Rectal smooth muscle tissue (tissue), 1 donor: ENCODE measurements at regions not wholly inside any gene's neighbourhood (a gene's known extent, or its start where the extent isn't known, plus 50 kb on each side); places are given as distances from the start of the nearest gene placed in this dataset.

Experiments used
- H3K27ac ChIP-seq: one replicate; pipeline ENCODE4 v1.7.0; 2013; ENCODE audit warnings: low read depth, low read length, inconsistent platforms
- H3K27me3 ChIP-seq: one replicate; pipeline ENCODE4 v1.7.0; 2013; ENCODE audit warnings: low read length; ENCODE audit not compliant: control insufficient read depth, insufficient read depth
- H3K36me3 ChIP-seq: one replicate; pipeline ENCODE4 v1.7.0; 2013; ENCODE audit warnings: low read length; ENCODE audit not compliant: control insufficient read depth, insufficient read depth
- H3K4me1 ChIP-seq: one replicate; pipeline ENCODE4 v1.7.0; 2013; ENCODE audit warnings: low read length; ENCODE audit not compliant: control insufficient read depth, insufficient read depth
- H3K4me3 ChIP-seq: one replicate; pipeline ENCODE4 v1.7.0; 2013; ENCODE audit warnings: low read length
- H3K9ac ChIP-seq: one replicate; pipeline ENCODE4 v1.7.0; 2013; ENCODE audit warnings: low read length

DNA sequence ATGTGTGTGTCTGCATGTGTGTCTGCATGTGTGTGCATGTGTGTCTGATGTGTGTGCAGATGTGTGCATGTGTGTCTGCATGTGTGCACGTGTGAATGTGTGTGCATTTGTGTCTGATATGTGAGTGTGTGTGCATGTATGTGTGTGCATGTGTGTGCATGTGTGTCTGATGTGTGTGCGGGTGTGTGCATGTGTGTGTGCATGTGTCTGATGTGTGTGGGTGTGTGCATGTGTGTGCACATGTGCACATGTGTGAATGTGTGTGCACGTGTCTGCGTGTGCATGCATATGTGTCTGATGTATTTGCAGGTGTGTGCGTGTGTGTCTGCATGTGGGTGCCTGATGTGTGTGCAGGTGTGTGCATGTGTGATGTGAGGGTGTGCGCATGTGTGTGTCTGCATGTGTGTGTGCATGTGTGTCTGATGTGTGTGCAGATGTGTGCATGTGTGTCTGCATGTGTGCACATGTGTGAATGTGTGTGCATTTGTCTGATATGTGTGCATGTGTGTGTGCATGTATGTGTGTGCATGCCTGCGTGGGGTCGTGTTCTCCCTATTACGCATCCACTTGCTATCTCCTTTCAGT is 470.1 kb upstream of the HS6ST1 start:
- peaks cover 2% of the 10 kb centered on the region for H3K27me3 ChIP-seq
- no peaks in the 10 kb centered on the region for H3K36me3 ChIP-seq
- H3K4me3 ChIP-seq: no peak overlapping the region
- no peak overlapping the region for H3K27ac ChIP-seq
- H3K9ac ChIP-seq: no peak overlapping the region
- no peaks in the 10 kb centered on the region for H3K4me1 ChIP-seq

DNA sequence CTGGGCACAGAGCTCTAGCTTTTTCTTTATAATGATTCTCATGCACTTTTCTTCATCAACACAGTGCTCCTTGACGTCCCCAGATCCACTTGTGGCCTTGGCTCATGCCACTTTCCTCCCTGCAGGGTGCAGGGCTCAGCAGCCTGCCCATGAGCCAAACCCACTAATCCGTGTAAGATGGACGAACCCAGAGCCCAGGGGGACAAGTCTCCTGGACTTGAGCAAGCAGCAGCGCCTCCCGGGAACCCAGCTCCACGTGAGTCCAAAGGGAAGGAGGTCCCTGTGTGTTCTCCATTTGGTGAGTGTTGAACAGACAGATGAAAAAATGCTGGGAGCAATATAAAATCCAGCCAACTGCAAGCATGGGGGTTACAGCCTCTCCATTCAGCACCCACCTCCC is 470.6 kb upstream of the HS6ST1 start:
- Histone ChIP-seq H3K9ac (no peak overlapping the region), H3K27me3 (peaks cover 2% of the 10 kb centered on the region), H3K4me3 (no peak overlapping the region), H3K4me1 (no peaks in the 10 kb centered on the region), H3K36me3 (no peaks in the 10 kb centered on the region), H3K27ac (no peak overlapping the region)

DNA sequence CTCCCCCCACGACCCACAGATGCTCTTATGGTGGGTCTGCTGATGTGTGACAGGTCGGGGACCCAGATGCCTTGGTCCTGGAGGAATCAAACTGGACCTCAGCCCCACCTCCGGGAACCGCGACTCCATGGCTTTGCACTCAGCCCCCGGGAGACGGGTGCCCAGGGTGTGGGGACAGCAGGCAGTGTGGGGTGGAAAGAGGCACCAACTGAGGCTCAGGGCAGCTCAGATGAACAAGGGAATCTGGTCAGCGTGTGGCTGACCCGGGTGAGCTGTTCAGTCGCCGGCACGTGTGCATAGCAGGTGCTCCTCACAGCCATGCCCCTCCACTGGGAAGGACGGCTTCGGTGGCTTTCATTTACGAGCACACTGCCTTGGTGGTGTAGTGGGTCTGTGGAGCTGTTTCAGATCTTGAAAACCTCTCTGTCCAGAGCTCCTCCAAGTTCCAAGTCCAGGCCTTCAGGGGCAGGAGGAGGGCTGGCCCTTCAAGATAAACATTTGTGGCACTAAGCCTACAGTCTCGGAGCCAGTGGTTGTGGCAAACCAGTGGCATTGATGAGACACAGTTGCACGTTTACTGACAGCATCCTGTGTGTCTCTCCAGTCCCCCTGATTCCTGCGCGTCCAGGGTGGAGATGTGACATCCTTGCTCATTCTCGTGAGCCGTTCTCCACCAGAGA is 471.2 kb upstream of the HS6ST1 start:
- Histone ChIP-seq H3K27me3 (peaks cover 2% of the 10 kb centered on the region), H3K4me3 (no peak overlapping the region), H3K4me1 (no peaks in the 10 kb centered on the region), H3K9ac (no peak overlapping the region), H3K27ac (no peak overlapping the region), H3K36me3 (no peaks in the 10 kb centered on the region)

DNA sequence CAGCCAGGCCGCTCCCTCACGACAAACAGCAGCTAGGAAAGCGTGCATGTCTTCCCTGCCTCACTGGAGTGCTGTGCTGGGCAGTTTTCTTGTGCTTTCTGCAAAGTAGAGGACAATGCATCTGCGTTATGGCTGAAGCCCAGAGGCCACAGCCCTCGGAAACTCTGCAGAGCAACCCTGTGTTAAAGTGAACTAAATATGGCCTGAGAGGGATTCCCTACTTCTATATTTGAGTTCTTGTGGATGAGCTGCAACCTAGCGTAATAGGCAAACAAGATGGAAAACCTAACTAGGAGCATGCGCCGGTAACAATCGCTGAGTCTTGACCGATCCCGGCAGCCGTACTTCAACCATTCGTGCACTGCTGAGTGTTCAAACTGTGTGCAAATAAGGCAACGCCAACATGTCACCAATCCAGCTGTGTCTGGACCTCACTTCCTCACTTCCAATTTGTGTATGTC is 471.9 kb upstream of the HS6ST1 start:
- Histone ChIP-seq H3K4me1 (no peaks in the 10 kb centered on the region), H3K4me3 (no peak overlapping the region), H3K27me3 (peaks cover 2% of the 10 kb centered on the region), H3K36me3 (no peaks in the 10 kb centered on the region), H3K9ac (no peak overlapping the region), H3K27ac (no peak overlapping the region)

DNA sequence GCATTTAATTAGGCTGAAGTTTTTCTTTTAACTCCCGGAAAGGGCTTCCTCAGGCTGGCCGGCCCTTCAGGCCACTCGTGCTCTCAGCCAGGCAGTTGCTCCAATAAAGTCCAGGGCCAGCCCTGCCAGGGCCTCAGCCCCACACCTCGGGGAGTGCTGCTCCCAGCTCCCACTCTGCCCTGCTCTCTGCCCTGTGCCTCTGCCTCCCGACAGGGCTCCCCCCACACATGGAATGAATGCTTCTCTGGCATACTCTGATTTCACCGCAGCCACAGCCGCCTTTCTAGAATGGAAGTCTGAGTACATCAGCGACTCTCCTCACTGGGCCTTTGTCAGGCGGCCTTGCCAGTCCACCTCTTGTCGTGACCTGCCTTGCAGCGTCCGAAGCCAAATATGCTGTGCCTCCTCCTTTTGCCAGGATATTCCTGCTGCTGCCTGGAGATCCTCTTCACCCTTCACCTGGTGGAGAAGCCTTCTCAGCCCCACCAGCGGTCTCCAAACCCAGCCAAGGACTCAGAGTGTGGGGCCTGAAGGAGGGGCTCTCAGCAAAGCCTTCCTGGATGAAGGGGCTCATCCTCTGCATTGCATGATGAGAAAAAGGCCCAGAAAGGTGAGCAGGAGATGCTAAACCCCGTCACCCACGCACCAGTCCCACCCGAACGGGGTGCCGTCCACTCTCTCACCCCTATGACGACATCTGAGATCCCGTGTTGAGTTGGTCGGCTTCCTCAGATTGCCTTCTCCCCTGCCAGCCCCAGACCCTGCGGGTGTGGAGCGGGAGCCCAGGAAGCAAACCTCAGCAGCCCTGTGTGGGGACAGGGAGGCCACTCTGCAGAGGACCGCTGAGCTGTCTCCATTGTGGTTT is 472.7 kb upstream of the HS6ST1 start:
- H3K27ac ChIP-seq: no peak overlapping the region
- peaks cover 2% of the 10 kb centered on the region for H3K27me3 ChIP-seq
- H3K4me1 ChIP-seq: no peaks in the 10 kb centered on the region
- no peaks in the 10 kb centered on the region for H3K36me3 ChIP-seq
- no peak overlapping the region for H3K4me3 ChIP-seq
- H3K9ac ChIP-seq: no peak overlapping the region

DNA sequence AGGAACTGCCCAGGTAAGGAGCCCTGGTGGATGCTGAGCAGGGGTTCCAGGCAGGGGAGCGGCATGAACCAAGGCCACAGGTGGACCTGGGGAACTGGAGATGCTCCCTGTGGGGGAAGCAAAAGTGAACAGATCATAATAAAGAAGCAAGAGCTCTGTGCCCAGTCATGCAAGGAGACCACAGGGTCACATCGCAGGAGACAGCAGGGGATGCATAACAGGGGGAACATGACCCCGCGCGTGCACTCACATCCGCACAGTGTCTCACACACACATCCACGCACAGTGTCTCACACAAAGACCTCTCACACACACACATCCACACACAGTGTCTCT is 473.3 kb upstream of the HS6ST1 start:
- no peak overlapping the region for H3K4me3 ChIP-seq
- no peak overlapping the region for H3K27ac ChIP-seq
- no peaks in the 10 kb centered on the region for H3K4me1 ChIP-seq
- H3K9ac ChIP-seq: no peak overlapping the region
- peaks cover 2% of the 10 kb centered on the region for H3K27me3 ChIP-seq
- H3K36me3 ChIP-seq: no peaks in the 10 kb centered on the region

DNA sequence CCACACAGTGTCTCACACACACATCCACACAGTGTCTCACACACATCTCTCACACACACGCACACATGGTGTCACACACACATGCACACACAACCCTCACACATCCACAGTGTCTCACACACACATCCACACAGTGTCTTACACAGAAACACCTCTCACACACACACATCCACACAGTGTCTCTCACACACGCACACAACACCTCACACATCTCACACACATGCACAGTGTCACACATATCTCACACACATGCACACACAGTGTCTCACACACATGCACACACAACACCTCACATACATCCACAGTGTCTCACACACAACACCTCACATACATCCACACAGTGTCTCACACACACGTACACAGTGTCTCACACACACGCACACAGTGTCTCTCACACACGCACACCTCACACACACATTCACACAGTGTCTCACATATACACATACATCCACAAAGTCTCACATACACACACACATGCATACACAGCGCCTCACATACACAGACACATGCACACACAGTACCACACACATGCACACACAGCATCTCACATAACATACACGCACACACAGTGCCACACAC is 473.9 kb upstream of the HS6ST1 start:
- Histone ChIP-seq H3K27me3 (peaks cover 2% of the 10 kb centered on the region), H3K36me3 (no peaks in the 10 kb centered on the region), H3K9ac (no peak overlapping the region), H3K4me3 (no peak overlapping the region), H3K4me1 (no peaks in the 10 kb centered on the region), H3K27ac (no peak overlapping the region)

DNA sequence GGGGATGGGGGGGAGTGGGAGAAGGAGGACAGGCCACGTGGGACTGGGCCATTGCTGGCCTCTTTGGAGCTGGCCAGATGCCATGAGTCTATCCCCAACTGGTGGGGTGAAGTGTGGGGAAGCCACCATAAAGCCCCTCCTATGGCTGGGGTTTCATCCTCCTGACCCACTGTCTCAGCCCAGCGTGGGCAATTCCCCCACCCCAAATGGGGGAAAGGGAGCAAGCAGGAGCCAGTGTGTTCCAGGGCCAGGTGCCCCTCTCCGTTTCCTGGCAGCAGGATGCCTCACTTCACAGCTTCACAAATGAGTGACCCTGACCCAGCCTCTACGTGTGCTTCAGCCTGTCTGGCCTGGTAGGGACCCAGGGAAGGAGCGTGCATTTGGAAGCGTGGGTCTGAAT is 474.7 kb upstream of the HS6ST1 start:
- Histone ChIP-seq H3K4me1 (no peaks in the 10 kb centered on the region), H3K36me3 (no peaks in the 10 kb centered on the region), H3K27me3 (peaks cover 2% of the 10 kb centered on the region), H3K27ac (no peak overlapping the region), H3K9ac (no peak overlapping the region), H3K4me3 (no peak overlapping the region)

DNA sequence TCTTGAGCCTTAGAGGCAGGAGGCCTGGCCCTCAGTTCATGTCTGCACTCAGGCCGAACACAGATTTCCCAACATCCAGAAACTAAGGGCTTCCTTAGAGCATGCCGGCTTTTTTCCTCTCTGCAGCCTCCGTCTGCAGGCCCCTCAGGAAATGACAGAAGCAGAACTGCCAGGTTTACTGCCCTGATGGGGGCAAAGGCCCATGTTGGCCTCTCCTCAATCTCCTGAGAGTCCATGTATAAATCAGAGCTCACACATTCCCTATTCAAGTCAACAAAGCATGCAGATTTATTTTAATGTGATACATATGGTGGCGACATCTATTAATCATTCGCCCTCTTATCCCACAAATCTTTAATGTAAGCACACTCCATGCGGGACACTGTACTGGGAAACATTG is 475.6 kb upstream of the HS6ST1 start:
- H3K4me1 ChIP-seq: no peaks in the 10 kb centered on the region
- no peak overlapping the region for H3K27ac ChIP-seq
- H3K9ac ChIP-seq: no peak overlapping the region
- H3K36me3 ChIP-seq: no peaks in the 10 kb centered on the region
- H3K27me3 ChIP-seq: peaks cover 2% of the 10 kb centered on the region
- H3K4me3 ChIP-seq: no peak overlapping the region

DNA sequence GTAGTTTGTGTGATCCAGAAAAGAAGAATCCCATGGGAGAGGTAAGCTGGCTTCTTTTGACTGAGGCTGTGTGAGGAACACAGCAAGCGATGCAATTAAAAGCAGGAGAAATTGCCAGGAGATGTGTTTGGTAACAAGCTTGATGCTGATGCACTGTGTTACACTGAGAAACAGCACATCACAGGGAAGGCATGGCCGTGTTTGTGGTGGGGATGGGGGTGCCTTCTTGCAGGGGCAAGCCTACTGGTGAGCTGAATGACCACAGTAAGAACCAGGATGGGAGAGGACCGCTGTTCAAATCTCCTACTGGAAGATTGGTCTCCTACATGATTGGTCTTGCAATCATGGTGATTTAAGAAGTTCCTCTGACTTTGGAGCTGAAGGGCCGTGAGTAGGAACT is 477.7 kb upstream of the HS6ST1 start:
- no peaks in the 10 kb centered on the region for H3K27me3 ChIP-seq
- no peak overlapping the region for H3K27ac ChIP-seq
- H3K9ac ChIP-seq: no peak overlapping the region
- no peaks in the 10 kb centered on the region for H3K4me1 ChIP-seq
- no peak overlapping the region for H3K4me3 ChIP-seq
- H3K36me3 ChIP-seq: no peaks in the 10 kb centered on the region

DNA sequence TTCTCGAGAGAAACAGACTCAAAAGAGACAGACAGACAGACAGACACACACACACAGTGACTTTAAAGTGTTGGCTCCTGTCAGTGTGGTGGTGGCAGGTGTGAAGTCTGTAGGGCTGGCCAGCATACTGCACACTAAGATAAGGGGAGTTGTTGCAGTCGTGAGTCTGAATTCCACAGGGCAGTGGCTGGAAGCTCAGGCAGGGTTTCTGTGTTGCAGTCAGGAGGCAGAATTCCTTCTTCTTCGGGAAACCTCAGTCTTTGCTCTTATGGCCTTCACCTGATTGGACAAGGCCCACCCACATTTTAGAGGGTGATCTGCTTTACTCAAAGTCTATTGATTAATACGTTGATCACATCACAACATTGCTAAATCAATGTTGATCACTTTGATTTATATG is 478.4 kb upstream of the HS6ST1 start:
- H3K27ac ChIP-seq: no peak overlapping the region
- no peak overlapping the region for H3K9ac ChIP-seq
- no peaks in the 10 kb centered on the region for H3K27me3 ChIP-seq
- H3K36me3 ChIP-seq: no peaks in the 10 kb centered on the region
- no peak overlapping the region for H3K4me3 ChIP-seq
- H3K4me1 ChIP-seq: no peaks in the 10 kb centered on the region

DNA sequence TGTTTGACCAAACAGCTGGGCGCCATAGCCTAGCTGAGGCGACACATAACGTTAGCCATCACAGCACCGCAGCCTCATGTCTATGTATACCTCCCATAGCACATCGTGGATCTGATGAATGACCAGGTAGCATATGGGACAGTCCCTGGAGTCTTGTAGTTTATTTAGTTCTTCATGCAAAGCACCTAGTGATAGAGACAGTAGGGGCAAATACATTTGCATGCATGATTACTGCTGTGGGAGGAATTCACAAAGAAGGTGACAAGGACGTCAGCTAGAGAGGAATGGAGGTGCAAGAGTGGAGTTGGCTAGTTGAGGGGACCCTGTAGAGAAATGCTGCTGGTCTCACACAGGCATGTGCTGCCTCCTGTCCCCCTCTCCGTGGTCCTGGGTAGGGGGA is 478.9 kb upstream of the HS6ST1 start:
- Histone ChIP-seq H3K27me3 (no peaks in the 10 kb centered on the region), H3K4me3 (no peak overlapping the region), H3K4me1 (no peaks in the 10 kb centered on the region), H3K36me3 (no peaks in the 10 kb centered on the region), H3K9ac (no peak overlapping the region), H3K27ac (no peak overlapping the region)
